ENCODE measurements at regions not wholly inside any gene's neighbourhood (a gene's known extent, or its start where the extent isn't known, plus 50 kb on each side); places are given as distances from the start of the nearest gene placed in this dataset.

GRCh38 chr2:36173760-36174404 is 181.7 kb upstream of the CRIM1 start:
- WGBS = 78% methylated on average over 6 of the region's 6 CpGs
- H3K9me3 ChIP-seq (ENCODE audit: control insufficient read depth in 4 of 4, low read length in 3 of 4) = no peaks in the 10 kb centered on the region
- H3K36me3 ChIP-seq (ENCODE audit: control insufficient read depth in 4 of 4, insufficient read depth in 3 of 4, low read depth in 1 of 4, low read length in 3 of 4) = no peaks in the 10 kb centered on the region
- H3K9ac ChIP-seq (ENCODE audit: low read depth in 1 of 2, low read length in 2 of 2) = no peak overlapping the region
- no peak overlapping the region for H3K4me3 ChIP-seq (ENCODE audit: low read depth in 1 of 3, low read length in 3 of 3)
- H3K27ac ChIP-seq (ENCODE audit: low read depth in 1 of 2, low read length in 2 of 2) = no peak overlapping the region
- no peaks in the 10 kb centered on the region for H3K27me3 ChIP-seq (ENCODE audit: control insufficient read depth in 4 of 4, insufficient read depth in 4 of 4, low read length in 3 of 4)
- no peaks in the 10 kb centered on the region for H3K4me1 ChIP-seq (ENCODE audit: control insufficient read depth in 4 of 4, insufficient read depth in 4 of 4, low read length in 3 of 4)
- TF ChIP-seq RXRA (IDR thresholded peaks at IDR 0.05) (no peak), ZBTB33 (IDR thresholded peaks at IDR 0.05) (no peak), HNF4A (conservative IDR thresholded peaks at IDR 0.05) (no peak), REST (IDR thresholded peaks at IDR 0.05) (no peak), JUND (IDR thresholded peaks at IDR 0.05) (no peak), FOXA2 (IDR thresholded peaks at IDR 0.05) (no peak), FOXA1 (IDR thresholded peaks at IDR 0.05) (no peak), GABPA (IDR thresholded peaks at IDR 0.05 in 1 of 2, conservative IDR thresholded peaks at IDR 0.05 in 1 of 2) (no peak), CTCF (IDR thresholded peaks at IDR 0.05; ENCODE audit: low read depth, low read length, missing input control) (no peak), RAD21 (IDR thresholded peaks at IDR 0.05) (no peak), YY1 (IDR thresholded peaks at IDR 0.05) (no peak), NR2F2 (IDR thresholded peaks at IDR 0.05) (no peak), HNF4G (IDR thresholded peaks at IDR 0.05) (no peak), EGR1 (IDR thresholded peaks at IDR 0.05; ENCODE audit: low read depth in 2 of 2) (no peak), TAF1 (conservative IDR thresholded peaks at IDR 0.05) (no peak), MAX (IDR thresholded peaks at IDR 0.05) (no peak), SP1 (IDR thresholded peaks at IDR 0.05) (no peak), ATF3 (IDR thresholded peaks at IDR 0.05) (no peak)
- DNase-seq (ENCODE audit: low spot score) = no peak
